HG03108 (cell line): ENCODE measurements at regions not wholly inside any gene's neighbourhood (a gene's known extent, or its start where the extent isn't known, plus 50 kb on each side); places are given as distances from the start of the nearest gene placed in this dataset.
"Not testable (repeated sequence)": the region's sequence is repeated elsewhere in the genome, so short reads cannot be mapped to it uniquely, and the experiment has no call there.

Experiments
- ATAC-seq: cut with Tn5 transposase; IDR thresholded peaks from one replicate; pipeline ENCODE4 v1.9.1; 2021; ENCODE audit warnings: moderate library complexity; ENCODE audit not compliant: unreplicated experiment

- ATAC-seq = no peak
These were observed 439.9 kb upstream of the CHD1 start for GRCh38 chr5:99368726-99369125.

- no peak for ATAC-seq
These were observed 427.1 kb upstream of the CHD1 start for GRCh38 chr5:99355881-99356280.

GRCh38 chr5:99349787-99350186, 421.0 kb upstream of the CHD1 start:
- ATAC-seq = no peak

GRCh38 chr5:99348597-99348996, 419.8 kb upstream of the CHD1 start:
- no peak for ATAC-seq

GRCh38 chr5:99339758-99340157, 411.0 kb upstream of the CHD1 start:
- ATAC-seq = not testable (repeated sequence)

GRCh38 chr5:99334936-99335335, 406.1 kb upstream of the CHD1 start:
- no peak for ATAC-seq

- ATAC-seq = no peak
These were observed 402.3 kb upstream of the CHD1 start for GRCh38 chr5:99331061-99331460.

- no peak for ATAC-seq
These were observed 391.6 kb upstream of the CHD1 start for GRCh38 chr5:99320436-99320835.

- no peak for ATAC-seq
These were observed 388.3 kb upstream of the CHD1 start for GRCh38 chr5:99317136-99317535.

GRCh38 chr5:99316484-99316883, 387.7 kb upstream of the CHD1 start:
- no peak for ATAC-seq

- no peak for ATAC-seq
These were observed 386.8 kb upstream of the CHD1 start for GRCh38 chr5:99315413-99316183.

- no peak for ATAC-seq
These were observed 385.9 kb upstream of the CHD1 start for GRCh38 chr5:99314721-99315120.

- no peak for ATAC-seq
These were observed 379.3 kb upstream of the CHD1 start for GRCh38 chr5:99308131-99308530.

- no peak for ATAC-seq
These were observed 376.3 kb upstream of the CHD1 start for GRCh38 chr5:99305045-99305580.

- ATAC-seq = no peak
These were observed 356.8 kb upstream of the CHD1 start for GRCh38 chr5:99285606-99286005.

GRCh38 chr5:99275128-99275527, 346.3 kb upstream of the CHD1 start:
- no peak for ATAC-seq

- ATAC-seq = no peak
These were observed 343.8 kb upstream of the CHD1 start for GRCh38 chr5:99272576-99272975.

GRCh38 chr5:99258819-99259218, 330.0 kb upstream of the CHD1 start:
- ATAC-seq = no peak

- ATAC-seq = no peak
These were observed 319.3 kb upstream of the CHD1 start for GRCh38 chr5:99248066-99248465.

GRCh38 chr5:99247346-99247745, 318.5 kb upstream of the CHD1 start:
- ATAC-seq = no peak

GRCh38 chr5:99243111-99243510, 314.3 kb upstream of the CHD1 start:
- ATAC-seq = no peak

GRCh38 chr5:99239826-99240360, 311.1 kb upstream of the CHD1 start:
- no peak for ATAC-seq
